ENCODE measurements at regions not wholly inside any gene's neighbourhood (a gene's known extent, or its start where the extent isn't known, plus 50 kb on each side); places are given as distances from the start of the nearest gene placed in this dataset.

- H3K4me3 ChIP-seq (ENCODE audit: low read depth, low read length) = no peak overlapping the region
- no peak for TF ChIP-seq CTCF (IDR thresholded peaks at IDR 0.05; ENCODE audit: borderline replicate concordance, insufficient read depth, low read depth, low read length)
Measured at GRCh38 chr20:52823303-52823702, 148.9 kb upstream of the TSHZ2 start.

- TF ChIP-seq CTCF (IDR thresholded peaks at IDR 0.05; ENCODE audit: borderline replicate concordance, insufficient read depth, low read depth, low read length) = no peak
- no peak overlapping the region for H3K4me3 ChIP-seq (ENCODE audit: low read depth, low read length)
Measured at GRCh38 chr20:52820641-52821292, 151.4 kb upstream of the TSHZ2 start.

GRCh38 chr20:52818491-52818890 lies 153.7 kb upstream of the TSHZ2 start:
- no peak for TF ChIP-seq CTCF (IDR thresholded peaks at IDR 0.05; ENCODE audit: borderline replicate concordance, insufficient read depth, low read depth, low read length)
- no peak overlapping the region for H3K4me3 ChIP-seq (ENCODE audit: low read depth, low read length)

- TF ChIP-seq CTCF (IDR thresholded peaks at IDR 0.05; ENCODE audit: borderline replicate concordance, insufficient read depth, low read depth, low read length) = no peak
- no peak overlapping the region for H3K4me3 ChIP-seq (ENCODE audit: low read depth, low read length)
Measured at GRCh38 chr20:52817981-52818380, 154.2 kb upstream of the TSHZ2 start.

GRCh38 chr20:52817511-52817910 lies 154.6 kb upstream of the TSHZ2 start:
- TF ChIP-seq CTCF (IDR thresholded peaks at IDR 0.05; ENCODE audit: borderline replicate concordance, insufficient read depth, low read depth, low read length) = no peak
- H3K4me3 ChIP-seq (ENCODE audit: low read depth, low read length) = no peak overlapping the region

GRCh38 chr20:52814371-52814770 lies 157.8 kb upstream of the TSHZ2 start:
- no peak for TF ChIP-seq CTCF (IDR thresholded peaks at IDR 0.05; ENCODE audit: borderline replicate concordance, insufficient read depth, low read depth, low read length)
- H3K4me3 ChIP-seq (ENCODE audit: low read depth, low read length) = no peak overlapping the region

- 0 out of 2 replicates have a peak, but pooled peaks have one; percentile 17 for TF ChIP-seq CTCF (IDR thresholded peaks at IDR 0.05; ENCODE audit: borderline replicate concordance, insufficient read depth, low read depth, low read length)
- H3K4me3 ChIP-seq (ENCODE audit: low read depth, low read length) = no peak overlapping the region
Measured at GRCh38 chr20:52812231-52812847, 159.8 kb upstream of the TSHZ2 start.

Measured in GM12875 (cell line).